Thyroid gland (tissue), 4 donors: ENCODE measurements at regions not wholly inside any gene's neighbourhood (a gene's known extent, or its start where the extent isn't known, plus 50 kb on each side); places are given as distances from the start of the nearest gene placed in this dataset.

Experiments used
- DNase-seq, 2 donors: peaks; one replicate each; pipeline ENCODE4 v3.0.0-alpha.2; 2019
- H3K27ac ChIP-seq, 3 donors: fragments of 200-600 bp; sonication (generic); 1 replicate in 2 of 3; 2 replicates in 1 of 3; pipeline ENCODE4 v1.5.1; 2016 to 2019; ENCODE audit warnings: mild to moderate bottlenecking in 1 of 3, moderate library complexity in 1 of 3
- H3K27me3 ChIP-seq: fragments of 200-600 bp; sonication (generic); one replicate; pipeline ENCODE4 v1.5.1; 2019
- H3K36me3 ChIP-seq, 2 donors: fragments of 200-600 bp; sonication (generic); one replicate each; pipeline ENCODE4 v1.5.1; 2016 to 2019
- H3K4me1 ChIP-seq, 2 donors: fragments of 200-600 bp; sonication (generic); one replicate each; pipeline ENCODE4 v1.5.1; 2017 to 2019
- H3K4me3 ChIP-seq, 3 donors: fragments of 200-600 bp; sonication (generic); replicated peaks in 1 of 3; 1 replicate in 2 of 3; 2 replicates in 1 of 3; pipeline ENCODE4 v1.5.1; 2016; ENCODE audit warnings: mild to moderate bottlenecking in 1 of 3
- H3K9me3 ChIP-seq: fragments of 200-600 bp; sonication (generic); one replicate; pipeline ENCODE4 v1.5.1; 2017
- CTCF ChIP-seq, 6 experiments: fragments of 200-600 bp in 3 of 6; fragments of 450-650 bp in 3 of 6; sonication (generic) in 3 of 6; IDR thresholded peaks; one replicate each; pipeline ENCODE4 v1.5.1; 2016 to 2019; ENCODE audit warnings: antibody characterized with exemption in 6 of 6, mild to moderate bottlenecking in 2 of 6, inconsistent platforms in 1 of 6, moderate library complexity in 1 of 6
- POLR2A ChIP-seq, 2 donors: fragments of 450-650 bp; IDR thresholded peaks; one replicate each; pipeline ENCODE4 v1.6.1; 2017; ENCODE audit warnings: antibody characterized with exemption in 2 of 2, mild to moderate bottlenecking in 2 of 2, moderate library complexity in 1 of 2
- WGBS, 2 donors: methylation state at CpG; one replicate each; pipeline ENCODE4 v1.1.5; 2017; 5-methylcytosine and 5-hydroxymethylcytosine counted together
- intact Hi-C: fragments of 100-400 bp; cut with DNase I; formaldehyde crosslinking; loops from one replicate; pipeline ENCODE4 v1.15.1; 2023

DNA sequence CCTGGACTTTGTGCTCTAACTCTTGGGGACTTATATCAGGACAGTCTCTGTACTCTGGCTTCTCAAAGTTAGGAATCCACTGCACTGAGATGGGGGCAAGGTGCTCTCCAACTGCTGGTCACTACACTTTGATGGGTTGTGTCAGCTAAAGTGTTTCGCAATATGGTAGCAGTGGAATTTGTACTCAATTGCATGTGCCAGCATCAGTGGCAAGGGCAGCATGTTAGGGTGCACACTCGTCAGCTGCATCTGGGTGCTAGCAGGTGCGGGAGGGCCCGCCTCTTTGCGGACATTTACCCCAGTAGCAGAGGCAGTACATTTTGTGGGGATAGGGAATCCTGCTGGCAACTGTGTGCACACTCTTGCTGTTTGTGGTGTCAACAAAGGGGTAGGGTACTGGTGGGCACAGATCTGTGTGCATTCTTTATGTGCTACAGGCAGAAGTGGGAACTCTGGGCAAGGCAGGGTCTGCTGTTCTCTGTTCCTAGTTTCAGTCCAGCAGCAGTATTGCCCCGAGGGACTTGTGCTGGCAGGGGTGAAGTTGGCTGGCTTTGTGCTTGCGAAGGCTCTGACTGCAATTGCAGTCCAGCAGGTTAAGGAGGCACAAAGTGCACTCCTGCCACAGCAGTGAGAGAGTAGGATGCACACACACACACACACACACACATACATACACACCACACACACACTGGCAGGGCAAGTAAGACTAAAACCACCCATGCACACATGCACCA lies 924.8 kb upstream of the CDH9 start:
- Histone ChIP-seq H3K9me3 (no peaks in the 10 kb centered on the region), H3K27me3 (no peaks in the 10 kb centered on the region), H3K36me3 (no peaks in the 10 kb centered on the region), H3K4me3 (no peak overlapping the region), H3K4me1 (no peaks in the 10 kb centered on the region), H3K27ac (no peak overlapping the region)
- intact Hi-C loops = no loop called here
- no peak for TF ChIP-seq POLR2A (IDR thresholded peaks at IDR 0.05)
- DNase-seq = no peak
- 88 to 95% methylated on average over 7 of the region's 7 CpGs for WGBS, 2 donors

GRCh38 chr5:27962198-27962597 lies 923.8 kb upstream of the CDH9 start:
- no peak for DNase-seq
- H3K9me3 ChIP-seq = no peaks in the 10 kb centered on the region
- WGBS, 2 donors = 63 to 76% methylated on average over 2 of the region's 2 CpGs
- H3K4me3 ChIP-seq = no peak overlapping the region
- no peaks in the 10 kb centered on the region for H3K27me3 ChIP-seq
- intact Hi-C loops = no loop called here
- no peak overlapping the region for H3K27ac ChIP-seq
- no peaks in the 10 kb centered on the region for H3K4me1 ChIP-seq
- H3K36me3 ChIP-seq = no peaks in the 10 kb centered on the region
- TF ChIP-seq CTCF (IDR thresholded peaks at IDR 0.05) (no peak), POLR2A (IDR thresholded peaks at IDR 0.05) (no peak)

- H3K27me3 ChIP-seq = no peaks in the 10 kb centered on the region
- H3K36me3 ChIP-seq = no peaks in the 10 kb centered on the region
- no peaks in the 10 kb centered on the region for H3K9me3 ChIP-seq
- DNase-seq = peak; percentile 53 to 66
- intact Hi-C loops = no loop called here
- no peak for TF ChIP-seq POLR2A (IDR thresholded peaks at IDR 0.05)
- TF ChIP-seq CTCF (IDR thresholded peaks at IDR 0.05) = no peak
- H3K4me3 ChIP-seq = no peak overlapping the region
- peak overlapping the region; percentile 36 to 69 (median 61) for H3K27ac ChIP-seq
- H3K4me1 ChIP-seq = no peaks in the 10 kb centered on the region
- 7 to 12% methylated on average over 1 of the region's 1 CpG for WGBS, 2 donors
Observed at GRCh38 chr5:27947088-27947487, 908.7 kb upstream of the CDH9 start.

- no peaks in the 10 kb centered on the region for H3K4me1 ChIP-seq
- intact Hi-C loops = no loop called here
- no peaks in the 10 kb centered on the region for H3K27me3 ChIP-seq
- H3K9me3 ChIP-seq = no peaks in the 10 kb centered on the region
- H3K36me3 ChIP-seq = no peaks in the 10 kb centered on the region
- TF ChIP-seq POLR2A (IDR thresholded peaks at IDR 0.05) = no peak
- TF ChIP-seq CTCF (IDR thresholded peaks at IDR 0.05) = no peak
- peak in 1 of 2 donors; percentile 44 for DNase-seq
- H3K27ac ChIP-seq = no peak overlapping the region
- no peak overlapping the region for H3K4me3 ChIP-seq
- WGBS, 2 donors = 79 to 84% methylated on average over 3 of the region's 3 CpGs
Observed at GRCh38 chr5:27944471-27944870, 906.1 kb upstream of the CDH9 start.

GRCh38 chr5:27938989-27939388 lies 900.6 kb upstream of the CDH9 start:
- intact Hi-C loops = no loop called here
- TF ChIP-seq POLR2A (IDR thresholded peaks at IDR 0.05) (no peak), CTCF (IDR thresholded peaks at IDR 0.05) (no peak)
- no peaks in the 10 kb centered on the region for H3K27me3 ChIP-seq
- no peaks in the 10 kb centered on the region for H3K36me3 ChIP-seq
- WGBS, 2 donors = 91 to 96% methylated on average over 2 of the region's 2 CpGs
- H3K4me1 ChIP-seq = no peaks in the 10 kb centered on the region
- H3K27ac ChIP-seq = no peak overlapping the region
- no peak overlapping the region for H3K4me3 ChIP-seq
- no peaks in the 10 kb centered on the region for H3K9me3 ChIP-seq
- DNase-seq = no peak
